Mammary epithelial cell (primary cell): ENCODE measurements at regions not wholly inside any gene's neighbourhood (a gene's known extent, or its start where the extent isn't known, plus 50 kb on each side); places are given as distances from the start of the nearest gene placed in this dataset.

Experiments used
- EZH2 ChIP-seq: IDR thresholded peaks from 2 replicates; pipeline ENCODE4 v1.6.1; 2012; ENCODE audit warnings: low read length, inconsistent platforms, borderline replicate concordance
- TF ChIP-seq, protein P1 (sequence below), 2 donors: IDR thresholded peaks in 1 of 2; conservative IDR thresholded peaks in 1 of 2; 2 replicates each; pipeline ENCODE4 v1.5.1; 2011 to 2012; ENCODE audit warnings: inconsistent platforms in 2 of 2, low read length in 2 of 2, mild to moderate bottlenecking in 2 of 2, control low read depth in 1 of 2, low read depth in 1 of 2; ENCODE audit not compliant: insufficient read depth in 1 of 2; ENCODE audit errors: extremely low read depth in 1 of 2

GRCh38 chr5:89281211-89281610 lies 398.2 kb upstream of the MEF2C start:
- TF ChIP-seq, protein P1, sequence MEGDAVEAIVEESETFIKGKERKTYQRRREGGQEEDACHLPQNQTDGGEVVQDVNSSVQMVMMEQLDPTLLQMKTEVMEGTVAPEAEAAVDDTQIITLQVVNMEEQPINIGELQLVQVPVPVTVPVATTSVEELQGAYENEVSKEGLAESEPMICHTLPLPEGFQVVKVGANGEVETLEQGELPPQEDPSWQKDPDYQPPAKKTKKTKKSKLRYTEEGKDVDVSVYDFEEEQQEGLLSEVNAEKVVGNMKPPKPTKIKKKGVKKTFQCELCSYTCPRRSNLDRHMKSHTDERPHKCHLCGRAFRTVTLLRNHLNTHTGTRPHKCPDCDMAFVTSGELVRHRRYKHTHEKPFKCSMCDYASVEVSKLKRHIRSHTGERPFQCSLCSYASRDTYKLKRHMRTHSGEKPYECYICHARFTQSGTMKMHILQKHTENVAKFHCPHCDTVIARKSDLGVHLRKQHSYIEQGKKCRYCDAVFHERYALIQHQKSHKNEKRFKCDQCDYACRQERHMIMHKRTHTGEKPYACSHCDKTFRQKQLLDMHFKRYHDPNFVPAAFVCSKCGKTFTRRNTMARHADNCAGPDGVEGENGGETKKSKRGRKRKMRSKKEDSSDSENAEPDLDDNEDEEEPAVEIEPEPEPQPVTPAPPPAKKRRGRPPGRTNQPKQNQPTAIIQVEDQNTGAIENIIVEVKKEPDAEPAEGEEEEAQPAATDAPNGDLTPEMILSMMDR (conservative IDR thresholded peaks at IDR 0.05 in 1 of 2, IDR thresholded peaks at IDR 0.05 in 1 of 2; ENCODE audit: extremely low read depth in 1 of 2, insufficient read depth in 1 of 2, low read depth in 1 of 2, low read length in 2 of 2), result no peak
- TF ChIP-seq EZH2, result no peak
